GM18868 (cell line): ENCODE measurements at regions not wholly inside any gene's neighbourhood (a gene's known extent, or its start where the extent isn't known, plus 50 kb on each side); places are given as distances from the start of the nearest gene placed in this dataset.

ENCODE experiments used
- ATAC-seq: cut with Tn5 transposase; IDR thresholded peaks from one replicate; pipeline ENCODE4 v1.9.1; 2021; ENCODE audit warnings: mild to moderate bottlenecking, moderate library complexity; ENCODE audit not compliant: unreplicated experiment

DNA sequence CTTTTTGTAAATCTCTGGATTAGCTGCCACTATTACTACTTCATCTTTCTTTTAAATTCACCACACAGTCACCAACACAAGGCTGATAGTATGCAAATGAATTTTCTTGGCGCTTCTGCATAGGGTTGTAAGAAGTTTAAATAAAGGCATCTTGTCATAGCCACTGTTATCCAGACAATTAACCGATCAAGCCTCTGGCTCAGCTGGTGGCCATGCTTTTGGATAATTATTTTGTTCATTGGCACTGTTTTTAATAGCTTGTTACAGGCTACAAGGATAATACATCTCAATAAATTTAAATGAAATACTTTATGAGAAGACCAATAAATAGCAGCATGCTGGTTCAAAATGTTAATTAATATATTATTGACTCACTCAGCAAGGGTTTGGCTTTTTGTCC, 1261.0 kb downstream of the FAM181B start:
- ATAC-seq, result no peak

DNA sequence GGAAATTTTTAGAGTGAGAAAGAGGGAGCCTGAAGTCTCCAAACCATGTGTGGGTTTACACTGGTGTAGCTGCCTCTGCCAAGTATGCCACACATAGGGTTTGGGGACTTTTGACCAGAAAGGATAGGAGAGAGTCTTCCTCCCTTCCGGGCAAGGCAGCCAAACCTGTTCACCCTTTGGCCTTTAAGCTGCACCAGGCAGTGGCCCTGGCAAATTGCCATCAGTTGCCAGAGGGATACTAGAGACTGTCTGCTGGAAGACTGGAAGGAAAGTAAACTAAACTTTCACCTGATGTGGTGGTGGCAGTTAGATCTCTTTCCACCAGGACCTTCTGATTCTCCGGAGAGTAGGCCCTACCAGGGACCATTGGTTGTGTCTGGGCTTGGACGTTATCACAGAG, 1263.2 kb downstream of the FAM181B start:
- no peak for ATAC-seq

DNA sequence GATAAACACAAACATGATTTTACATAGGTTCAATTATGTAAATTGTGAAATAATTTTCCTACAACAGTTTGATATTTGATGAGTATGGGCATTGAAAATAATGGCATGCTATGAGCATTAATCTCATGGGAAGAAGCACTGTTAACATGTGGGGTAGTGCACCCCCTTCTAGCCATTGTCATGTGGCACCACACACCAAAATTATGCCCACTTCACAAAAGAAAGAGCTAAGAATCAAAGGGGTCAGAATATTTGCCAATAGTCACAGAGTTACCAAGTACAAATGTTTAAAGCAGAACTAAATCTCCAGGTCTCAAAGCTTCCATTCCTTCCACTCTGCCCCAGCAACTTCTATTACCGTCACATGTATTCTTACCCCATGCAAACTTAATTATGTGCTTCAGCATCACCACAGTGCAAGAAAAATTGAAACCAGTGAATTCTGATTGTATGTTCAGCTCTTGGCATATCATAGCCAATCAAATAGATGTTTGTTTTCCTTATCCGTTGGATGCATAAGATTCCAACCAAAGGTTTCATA, 1273.8 kb downstream of the FAM181B start:
- no peak for ATAC-seq

DNA sequence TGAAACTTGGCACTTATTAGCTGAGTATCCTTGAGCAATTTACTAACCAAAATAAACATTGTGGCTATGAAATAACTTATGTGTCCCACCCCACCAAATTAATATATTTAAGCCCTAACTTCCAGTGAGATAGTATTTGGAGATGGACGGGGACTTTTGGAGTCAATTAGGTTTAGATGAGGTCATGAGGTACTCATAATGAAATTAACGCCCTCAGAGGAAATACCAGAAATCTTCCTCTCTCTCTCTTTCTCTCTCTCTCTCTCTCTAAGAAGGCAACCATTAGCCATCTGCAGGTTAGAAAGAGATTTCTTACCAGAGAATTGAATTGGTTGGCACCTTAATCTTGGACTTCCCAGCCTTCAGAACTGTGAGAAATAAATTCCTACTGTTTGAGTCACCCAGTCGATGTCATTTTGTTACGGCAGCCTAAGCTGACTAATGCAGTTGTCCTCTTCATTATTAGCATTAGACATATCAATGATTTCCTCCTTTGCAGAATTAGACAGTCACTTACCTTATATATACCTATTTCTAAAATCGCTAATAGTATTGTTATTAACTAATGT, 1284.0 kb downstream of the FAM181B start:
- peak; percentile 45 for ATAC-seq

DNA sequence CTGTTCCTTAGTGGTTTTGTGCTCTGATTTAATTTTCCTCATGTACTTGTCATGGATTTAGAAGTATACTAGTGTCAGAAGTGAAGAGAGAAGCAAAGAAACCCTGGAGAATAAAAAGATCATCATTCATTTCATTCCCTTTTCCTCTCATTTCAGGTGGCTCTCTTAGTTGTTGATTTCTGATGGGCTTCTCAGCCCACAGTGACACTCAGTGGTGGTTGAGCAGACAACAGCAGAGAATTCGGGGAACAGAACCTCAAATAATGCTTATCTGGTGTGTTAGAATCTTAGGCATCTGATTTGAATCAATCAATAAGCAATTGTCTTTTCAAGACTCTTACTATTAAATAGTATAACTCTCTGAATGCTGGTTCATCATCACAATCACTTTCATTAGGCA, 1289.4 kb downstream of the FAM181B start:
- ATAC-seq, result no peak

DNA sequence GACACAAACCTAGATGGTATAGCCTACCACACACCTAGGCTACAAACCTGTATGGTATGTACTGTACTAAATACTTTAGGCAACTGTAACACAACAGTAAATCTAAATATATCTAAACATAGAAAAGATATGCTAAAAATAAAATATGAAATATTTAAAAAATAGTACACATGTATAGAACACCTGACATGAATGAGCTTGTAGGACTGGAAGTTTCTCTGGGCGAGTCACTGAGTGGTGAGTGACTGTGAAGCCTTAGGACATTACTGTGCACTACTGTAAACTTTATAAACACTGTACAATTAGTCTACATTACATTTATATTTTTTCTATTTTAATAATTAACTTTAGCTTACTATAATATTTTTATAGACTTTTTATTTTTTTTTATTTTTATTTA, 1301.3 kb downstream of the FAM181B start:
- no peak for ATAC-seq

DNA sequence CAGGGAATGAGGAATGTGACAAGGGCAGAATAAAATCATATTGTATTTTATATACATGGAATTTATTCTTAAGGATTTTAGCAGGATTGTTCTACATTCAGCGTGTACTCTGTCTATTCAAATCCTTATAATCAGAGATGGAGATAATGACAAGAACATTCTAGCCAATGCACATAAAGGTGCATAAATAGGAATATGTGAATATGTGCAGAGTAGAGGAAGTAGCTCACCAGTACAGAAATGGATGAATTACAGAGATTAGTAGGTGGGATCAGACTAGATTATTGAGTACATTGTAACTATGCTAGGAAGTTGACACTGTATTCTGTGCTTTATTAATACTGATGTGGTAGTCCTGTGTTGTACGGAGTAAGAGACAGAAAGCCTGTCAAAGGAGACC, 1308.8 kb downstream of the FAM181B start:
- ATAC-seq, result no peak

DNA sequence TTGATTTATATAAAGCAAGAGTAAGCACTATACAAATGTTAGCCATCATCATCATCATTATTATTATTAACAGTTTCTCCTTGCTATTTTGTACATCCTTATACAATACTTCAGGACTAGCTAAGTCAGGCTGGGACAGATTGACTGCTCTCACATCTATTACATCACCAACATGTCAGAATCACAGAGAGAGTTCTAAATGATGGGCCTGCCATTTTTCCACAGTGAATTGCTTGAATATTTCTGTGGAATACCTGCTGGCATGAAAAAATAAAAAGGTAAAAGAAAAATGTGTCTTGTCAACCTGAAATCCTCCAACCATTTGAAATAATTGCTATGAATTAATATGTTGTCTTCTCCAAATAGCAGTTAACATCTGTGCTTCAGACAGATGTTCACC, 1311.3 kb downstream of the FAM181B start:
- ATAC-seq, result no peak

DNA sequence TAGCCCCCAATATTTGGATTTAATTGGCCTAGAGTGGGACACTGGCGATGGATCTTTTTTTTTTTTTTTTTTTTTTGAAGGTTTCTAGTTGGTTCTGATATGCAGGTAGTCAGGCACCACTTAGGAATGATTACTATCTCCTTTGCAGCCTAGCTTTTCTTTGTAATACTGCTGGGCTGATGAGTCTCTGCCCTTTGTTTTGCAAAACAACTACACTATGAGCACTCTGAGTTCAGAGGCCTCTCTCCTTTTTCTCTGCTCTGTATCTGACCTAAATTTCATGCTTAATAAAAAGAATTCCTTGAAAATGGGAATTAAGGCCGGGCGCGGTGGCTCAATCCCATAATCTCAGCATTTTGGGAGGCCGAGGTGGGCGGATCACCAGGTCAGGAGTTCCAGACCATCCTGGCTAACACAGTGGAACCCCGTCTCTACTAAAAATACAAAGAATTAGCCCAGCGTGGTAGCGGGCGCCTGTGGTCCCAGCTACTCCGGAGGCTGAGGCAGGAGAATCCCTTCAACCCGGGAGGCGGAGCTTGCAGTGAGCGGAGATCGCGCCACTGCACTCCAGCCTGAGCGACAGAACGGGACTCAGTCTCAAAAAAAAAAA, 1312.3 kb downstream of the FAM181B start:
- no peak for ATAC-seq

DNA sequence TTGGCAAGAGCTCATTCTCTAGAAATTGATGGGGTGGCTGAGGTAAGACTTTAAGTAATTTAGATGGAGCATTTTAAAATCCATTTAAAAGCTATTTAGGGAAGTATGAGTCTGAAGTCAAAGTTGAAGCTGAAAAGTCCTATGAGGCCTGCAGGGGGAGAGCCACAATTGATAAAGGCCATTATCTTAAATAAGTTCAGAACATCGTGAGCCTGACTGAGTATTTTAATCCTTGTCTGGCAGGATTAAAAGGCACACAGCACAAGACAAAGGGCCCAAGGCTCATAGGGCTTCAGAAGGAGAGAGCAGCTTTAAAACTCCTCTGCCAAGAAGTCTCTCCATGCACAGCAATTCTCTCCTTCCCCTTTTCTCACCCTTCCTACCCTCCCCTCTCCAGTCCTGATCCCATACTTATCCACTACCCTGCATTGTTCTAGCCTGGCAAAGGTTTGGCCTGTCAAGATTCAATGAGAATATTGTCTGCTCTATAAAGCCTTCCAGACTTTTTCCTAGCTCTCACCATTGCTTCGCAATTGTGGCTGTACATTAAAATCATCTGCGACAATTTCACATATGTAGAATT, 1312.9 kb downstream of the FAM181B start:
- no peak for ATAC-seq

DNA sequence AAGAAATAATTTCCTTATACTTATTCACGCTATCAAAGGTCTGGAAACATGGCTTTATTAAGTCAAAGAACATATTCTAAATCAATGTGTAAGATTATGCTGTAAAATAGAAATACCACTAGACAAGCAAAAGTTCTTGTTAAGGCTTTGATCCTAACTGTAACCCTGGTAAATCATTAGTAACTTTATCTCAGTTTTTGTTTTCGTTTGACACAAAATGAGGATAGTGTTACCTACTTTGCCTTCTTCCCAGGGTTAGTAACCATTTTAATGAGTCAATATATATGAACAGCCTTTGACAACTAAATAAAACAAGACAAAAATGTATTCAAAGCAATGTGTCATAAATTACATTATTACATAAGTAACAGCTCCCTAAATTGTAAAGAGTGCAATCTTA, 1336.3 kb downstream of the FAM181B start:
- ATAC-seq, result no peak

DNA sequence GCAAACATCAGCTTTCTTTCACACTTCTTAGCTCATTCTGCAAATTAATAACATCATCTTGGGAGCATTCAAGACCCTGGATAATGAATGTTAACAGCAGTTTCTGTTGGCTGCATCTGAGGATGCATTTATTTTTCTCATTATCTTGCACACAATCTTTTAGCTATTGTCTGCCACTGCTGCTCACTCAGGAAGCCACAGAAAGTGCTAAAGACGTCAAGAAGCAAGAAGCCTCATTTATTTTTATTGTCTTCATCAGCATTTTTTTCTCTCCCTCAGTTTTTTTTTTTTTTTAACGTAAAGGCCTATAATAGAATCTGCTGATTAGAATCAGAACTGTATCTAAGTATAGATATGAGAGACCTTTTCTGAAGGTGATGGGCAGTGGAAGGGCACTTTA, 1339.4 kb downstream of the FAM181B start:
- ATAC-seq, result no peak

DNA sequence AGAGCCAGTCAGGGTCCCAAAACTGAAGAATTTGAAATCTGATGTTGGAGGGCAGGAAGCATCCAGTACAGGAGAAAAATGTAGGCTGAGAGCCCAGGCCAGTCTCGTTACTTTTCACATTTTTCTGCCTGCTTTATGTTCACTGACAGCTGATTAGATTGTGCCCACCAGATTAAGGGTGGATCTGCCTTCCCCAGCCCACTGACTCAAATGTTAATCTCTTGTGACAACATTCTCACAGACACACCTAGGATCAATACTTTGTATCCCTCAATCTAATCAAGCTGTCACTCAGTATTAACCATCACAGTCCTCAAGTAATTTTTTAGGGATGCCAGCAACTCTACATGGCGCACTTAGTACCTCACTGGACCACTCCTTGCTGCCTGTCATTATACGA, 1345.3 kb downstream of the FAM181B start:
- ATAC-seq, result no peak

DNA sequence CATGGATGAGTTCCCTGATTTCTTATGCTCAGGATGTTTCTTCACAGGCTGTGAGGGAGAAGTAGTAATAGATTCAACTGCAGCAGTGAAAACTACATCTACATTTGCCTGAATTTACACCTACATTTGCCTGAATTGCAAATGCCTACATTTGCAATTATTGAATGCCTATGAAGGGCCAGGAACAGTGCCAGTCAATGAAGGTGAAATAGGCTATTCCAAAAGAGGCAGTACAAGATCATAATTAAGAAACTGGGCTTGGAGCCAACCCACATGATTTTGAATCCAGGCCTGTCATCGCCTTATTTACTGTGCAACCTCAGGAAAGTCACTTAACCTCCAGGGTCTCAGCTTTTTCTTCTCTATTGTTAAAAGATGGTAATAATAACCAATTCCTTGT, 1353.3 kb downstream of the FAM181B start:
- ATAC-seq, result no peak

DNA sequence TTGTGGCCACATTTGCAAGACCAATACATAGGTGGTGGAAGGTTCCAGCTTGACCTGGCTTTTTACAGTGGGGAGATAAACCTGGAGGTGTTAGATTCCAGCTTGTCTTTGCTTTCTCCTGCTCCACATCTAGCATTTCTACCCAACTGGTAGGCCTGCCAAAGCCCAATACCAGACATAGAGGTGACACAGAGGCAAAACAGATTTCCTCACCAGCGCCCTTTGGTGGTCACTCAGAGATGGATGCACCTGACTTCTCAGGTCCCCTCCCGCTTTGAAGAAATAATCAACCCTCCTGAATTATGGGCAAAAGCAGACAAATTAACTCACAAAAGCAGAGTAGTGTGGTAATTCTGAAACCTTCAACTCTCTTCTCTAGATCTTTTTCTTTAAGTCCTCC, 1356.2 kb downstream of the FAM181B start:
- ATAC-seq, result no peak

DNA sequence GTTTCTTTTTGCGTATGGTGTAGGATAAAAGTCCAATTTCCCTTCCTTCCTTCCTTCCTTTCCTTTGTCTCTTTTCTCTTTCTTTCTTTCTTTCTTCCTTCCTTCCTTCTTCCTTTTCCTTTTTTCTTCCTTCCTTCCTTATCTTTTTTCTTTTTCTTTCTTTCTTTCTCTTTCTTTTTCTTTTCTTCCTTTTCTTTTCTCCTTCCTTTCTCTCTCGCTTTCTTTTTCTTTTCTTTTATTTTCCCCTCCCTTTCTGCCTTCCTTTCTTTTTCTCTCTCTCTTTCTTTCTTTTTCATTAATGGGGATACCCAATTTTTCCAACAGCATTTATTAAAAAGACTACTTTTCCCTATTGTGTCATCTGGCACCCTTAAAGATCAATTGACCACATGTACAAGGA, 1359.7 kb downstream of the FAM181B start:
- no peak for ATAC-seq

DNA sequence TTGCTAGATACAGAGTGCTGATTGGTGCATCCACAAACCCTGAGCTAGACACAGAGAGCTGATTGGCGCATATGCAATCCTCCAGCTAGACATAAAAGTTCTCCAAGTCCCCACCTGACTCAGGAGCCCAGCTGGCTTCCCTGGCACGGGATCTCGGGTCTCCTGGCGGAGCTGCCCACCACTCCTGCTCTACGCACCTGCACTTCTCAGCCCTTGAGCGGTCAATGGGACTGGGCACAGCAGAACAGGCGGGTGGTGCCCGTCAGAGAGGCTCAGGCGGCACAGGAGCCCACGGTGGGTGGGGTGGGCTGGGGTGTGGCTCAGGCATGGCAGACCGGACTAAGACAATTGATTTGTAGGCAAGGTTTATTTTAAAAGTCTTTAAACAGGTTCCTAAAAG, 1365.5 kb downstream of the FAM181B start:
- no peak for ATAC-seq

DNA sequence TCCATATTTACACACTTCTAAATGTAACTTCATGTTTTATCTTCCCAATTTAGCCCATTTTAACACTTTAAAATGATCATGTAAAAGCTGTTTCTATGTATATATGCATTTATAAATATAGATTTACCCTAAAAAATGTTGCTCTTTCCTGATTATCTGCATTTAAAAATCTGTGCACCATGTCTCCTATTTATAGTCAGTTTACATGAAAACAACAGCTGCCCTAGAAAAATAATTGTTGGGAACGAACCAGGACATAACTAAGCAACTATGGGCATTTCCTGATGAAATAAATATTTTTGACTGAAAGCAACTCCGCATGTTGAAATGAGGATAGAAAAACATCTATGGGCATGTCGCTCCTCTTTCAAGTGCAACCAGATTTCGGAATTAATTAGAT, 1368.2 kb downstream of the FAM181B start:
- ATAC-seq, result no peak

DNA sequence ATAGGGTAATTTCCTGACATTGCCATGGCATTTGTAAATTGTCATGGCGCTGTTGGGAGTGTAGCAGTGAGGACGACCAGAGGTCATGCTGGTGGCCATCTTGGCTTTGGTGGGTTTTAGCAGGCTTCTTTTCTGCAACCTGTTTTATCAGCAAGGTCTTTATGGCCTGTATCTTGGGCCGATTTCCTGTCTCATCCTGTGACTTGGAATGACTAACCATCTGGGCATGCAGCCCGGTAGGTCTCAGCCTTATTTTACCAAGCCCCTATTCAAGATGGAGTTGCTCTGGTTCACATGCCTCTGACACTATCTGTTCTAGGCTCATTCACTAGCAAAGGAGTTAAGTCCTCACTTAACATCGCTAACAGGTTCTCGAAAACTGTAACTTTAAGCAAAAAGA, 1374.2 kb downstream of the FAM181B start:
- no peak for ATAC-seq

DNA sequence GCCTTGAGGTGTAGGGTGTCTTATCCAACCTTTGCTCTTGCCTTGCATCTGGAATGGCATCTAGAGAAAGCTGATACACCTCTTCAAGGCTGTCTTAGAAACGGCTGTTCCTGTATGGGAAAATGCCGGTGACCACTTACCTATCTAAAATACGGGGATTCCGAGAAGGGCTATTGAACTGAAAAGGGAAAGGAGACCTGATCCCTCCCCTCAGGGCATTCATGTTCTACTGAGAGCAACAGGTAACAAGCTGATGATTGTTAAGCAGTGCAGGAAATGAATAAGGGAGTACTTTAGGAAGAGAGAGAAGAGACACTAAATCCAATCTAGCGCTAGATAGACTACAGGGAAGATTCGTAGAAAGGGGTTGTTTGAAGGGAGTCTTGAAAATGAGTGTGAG, 1388.1 kb downstream of the FAM181B start:
- ATAC-seq, result no peak

DNA sequence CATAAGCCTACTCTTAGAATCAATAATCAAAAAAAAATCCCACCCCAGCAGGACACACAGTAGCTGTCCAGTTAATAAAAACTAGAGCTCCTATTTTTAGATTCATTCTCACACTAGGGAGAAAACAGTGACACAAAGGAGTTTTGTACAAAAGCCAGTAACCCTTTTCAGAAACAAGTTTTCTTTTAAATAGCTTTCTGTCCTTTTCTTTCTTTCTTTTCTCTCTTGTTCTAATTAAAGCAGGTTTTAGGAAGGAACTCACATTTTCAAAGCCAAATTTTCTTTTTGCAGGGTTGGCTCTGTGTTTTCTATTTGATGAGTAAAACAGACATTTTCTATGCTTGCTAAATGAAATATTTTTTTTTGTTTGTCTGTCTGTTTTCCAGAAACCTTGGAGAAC, 1390.7 kb downstream of the FAM181B start:
- ATAC-seq, result no peak

DNA sequence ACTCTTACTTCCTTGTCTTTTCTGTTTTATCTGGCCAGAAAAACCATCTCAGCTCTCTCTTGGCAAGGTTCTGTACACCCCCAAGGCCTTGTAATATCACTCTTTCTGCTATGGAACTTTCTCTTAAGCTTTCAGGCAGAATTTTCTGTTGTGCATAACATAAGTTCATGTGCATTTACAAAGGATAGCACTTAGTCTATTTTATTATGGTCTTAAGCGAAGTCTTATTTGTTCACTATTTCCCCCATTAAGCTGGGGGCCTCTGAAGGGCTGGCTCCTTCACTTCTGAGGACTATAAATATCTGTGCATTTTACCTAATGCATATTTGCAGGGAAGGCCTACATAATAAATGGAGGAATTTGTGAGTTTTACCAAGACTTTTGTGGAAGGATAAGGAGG, 1393.4 kb downstream of the FAM181B start:
- no peak for ATAC-seq

DNA sequence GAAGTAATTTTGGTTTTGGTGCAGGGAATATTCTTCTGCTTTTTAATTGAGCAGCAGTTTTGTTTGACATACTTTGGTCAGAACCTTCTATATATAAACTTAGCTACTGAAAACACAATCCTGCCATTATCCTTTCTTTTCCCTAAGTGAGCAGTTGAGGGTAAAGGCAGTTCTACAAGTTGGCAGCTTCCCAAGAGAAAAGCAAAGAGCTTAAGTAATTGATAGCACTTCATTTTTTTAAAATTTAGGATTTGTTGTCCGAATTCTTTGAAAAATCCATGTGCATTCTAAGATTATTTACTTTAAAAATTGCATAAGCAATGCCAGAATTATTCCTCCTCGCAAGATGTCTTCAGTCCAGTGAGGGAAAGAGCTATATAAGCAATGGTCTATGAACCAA, 1394.1 kb downstream of the FAM181B start:
- ATAC-seq, result no peak
